Fibroblast of pulmonary artery (primary cell): ENCODE measurements at regions not wholly inside any gene's neighbourhood (a gene's known extent, or its start where the extent isn't known, plus 50 kb on each side); places are given as distances from the start of the nearest gene placed in this dataset.

ENCODE experiments used
- DNase-seq: peaks from one replicate; pipeline ENCODE4 v3.0.0-alpha.2; 2010; ENCODE audit warnings: low read depth
- H3K4me3 ChIP-seq: replicated peaks from 2 replicates; pipeline ENCODE4 v1.5.1; 2011; ENCODE audit warnings: low read depth, mild to moderate bottlenecking, control low read depth, low read length, moderate library complexity
- TF ChIP-seq, protein P1 (sequence below): IDR thresholded peaks from 2 replicates; pipeline ENCODE4 v1.5.1; 2011; ENCODE audit warnings: mild to moderate bottlenecking, control low read depth, low read length, inconsistent platforms; ENCODE audit errors: missing control alignments

DNA sequence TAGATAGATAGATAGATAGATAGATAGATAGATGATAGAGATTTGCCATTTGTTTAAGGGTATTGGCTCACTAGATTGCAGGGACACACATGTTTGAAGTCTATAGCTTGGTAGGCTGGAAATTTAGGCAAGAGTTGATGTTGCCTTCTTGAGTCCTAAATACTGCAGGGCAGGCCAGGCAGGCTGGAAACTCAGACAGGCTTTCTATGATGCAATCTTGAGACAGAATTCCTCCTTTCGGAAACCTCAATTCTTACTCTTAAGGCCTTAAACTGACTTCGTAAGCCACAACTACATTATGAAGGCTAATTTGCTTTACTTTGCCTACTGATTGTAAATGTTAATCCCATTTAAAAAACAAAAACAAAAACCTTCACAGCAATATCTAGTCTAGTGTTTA lies 322.9 kb upstream of the AKR1E2 start:
- TF ChIP-seq, protein P1, sequence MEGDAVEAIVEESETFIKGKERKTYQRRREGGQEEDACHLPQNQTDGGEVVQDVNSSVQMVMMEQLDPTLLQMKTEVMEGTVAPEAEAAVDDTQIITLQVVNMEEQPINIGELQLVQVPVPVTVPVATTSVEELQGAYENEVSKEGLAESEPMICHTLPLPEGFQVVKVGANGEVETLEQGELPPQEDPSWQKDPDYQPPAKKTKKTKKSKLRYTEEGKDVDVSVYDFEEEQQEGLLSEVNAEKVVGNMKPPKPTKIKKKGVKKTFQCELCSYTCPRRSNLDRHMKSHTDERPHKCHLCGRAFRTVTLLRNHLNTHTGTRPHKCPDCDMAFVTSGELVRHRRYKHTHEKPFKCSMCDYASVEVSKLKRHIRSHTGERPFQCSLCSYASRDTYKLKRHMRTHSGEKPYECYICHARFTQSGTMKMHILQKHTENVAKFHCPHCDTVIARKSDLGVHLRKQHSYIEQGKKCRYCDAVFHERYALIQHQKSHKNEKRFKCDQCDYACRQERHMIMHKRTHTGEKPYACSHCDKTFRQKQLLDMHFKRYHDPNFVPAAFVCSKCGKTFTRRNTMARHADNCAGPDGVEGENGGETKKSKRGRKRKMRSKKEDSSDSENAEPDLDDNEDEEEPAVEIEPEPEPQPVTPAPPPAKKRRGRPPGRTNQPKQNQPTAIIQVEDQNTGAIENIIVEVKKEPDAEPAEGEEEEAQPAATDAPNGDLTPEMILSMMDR = no peak
- DNase-seq = no peak
- no peak overlapping the region for H3K4me3 ChIP-seq

DNA sequence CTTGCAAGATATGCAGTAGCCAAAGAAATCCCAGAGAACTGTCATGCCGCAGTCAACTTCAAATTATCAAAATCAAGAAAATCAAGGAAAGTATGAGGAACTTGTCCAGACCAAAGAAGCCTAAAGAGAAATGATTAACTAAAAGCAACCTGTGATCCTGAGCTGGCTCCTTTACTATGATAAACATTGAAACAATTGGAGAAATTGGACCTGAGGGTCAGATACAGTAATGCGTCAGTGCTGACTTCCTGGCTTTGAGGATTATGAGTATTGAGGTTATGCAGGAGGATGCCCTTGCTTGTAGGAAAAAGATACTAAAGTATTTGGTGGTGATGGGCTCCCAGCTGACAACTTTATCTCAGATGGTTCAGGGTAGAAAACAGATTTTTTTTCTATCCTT lies 324.7 kb upstream of the AKR1E2 start:
- TF ChIP-seq, protein P1 = no peak
- DNase-seq = peak; percentile 35
- no peak overlapping the region for H3K4me3 ChIP-seq

DNA sequence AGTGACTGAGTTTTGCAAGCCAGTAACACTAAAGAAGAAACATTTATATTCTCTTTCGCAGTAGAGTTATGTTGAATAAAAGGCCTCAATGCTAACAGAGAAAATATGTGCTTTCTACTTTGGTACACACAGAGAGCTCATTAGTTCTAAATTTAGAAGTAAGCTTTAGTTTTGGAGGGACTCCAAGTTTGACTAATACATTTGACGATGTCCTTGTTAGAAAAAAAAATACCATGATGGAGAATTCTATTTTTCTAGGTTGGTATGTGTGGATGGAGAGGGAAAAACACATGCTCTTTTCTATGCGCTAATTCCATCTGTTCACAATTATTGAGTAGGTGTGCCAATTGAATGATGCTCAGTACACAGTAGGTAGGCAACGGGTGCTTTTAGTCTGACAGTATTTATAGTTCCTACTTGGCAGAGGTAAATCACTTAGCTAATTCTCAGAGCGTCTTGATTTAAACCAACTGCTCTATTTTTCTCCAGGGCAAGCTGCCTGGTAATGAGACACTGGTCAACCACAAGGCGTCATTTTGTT lies 327.2 kb upstream of the AKR1E2 start:
- TF ChIP-seq, protein P1 = no peak
- DNase-seq = peak; percentile 88
- H3K4me3 ChIP-seq = no peak overlapping the region

GRCh38 chr10:4494551-4494950 lies 331.5 kb upstream of the AKR1E2 start:
- no peak overlapping the region for H3K4me3 ChIP-seq
- DNase-seq = no peak
- TF ChIP-seq, protein P1 = no peak

DNA sequence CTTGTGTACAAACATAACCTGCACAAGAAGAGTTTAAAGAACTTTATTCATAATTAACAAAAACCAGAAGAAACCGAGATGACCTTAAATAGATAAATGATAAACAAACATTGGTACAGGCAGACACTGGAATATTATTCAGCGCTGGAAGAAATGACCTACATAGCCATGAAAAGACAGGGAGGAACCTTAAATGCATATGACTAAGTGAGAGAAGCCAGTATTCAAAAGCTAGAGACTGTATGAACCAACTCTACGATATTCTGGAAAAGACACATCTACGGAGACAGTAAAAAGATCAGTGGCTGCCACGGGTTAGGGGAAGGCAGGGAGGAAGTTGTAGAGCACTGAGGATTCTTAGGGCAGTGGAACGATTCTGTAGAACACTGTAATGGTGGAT lies 333.8 kb upstream of the AKR1E2 start:
- no peak for DNase-seq
- H3K4me3 ChIP-seq = no peak overlapping the region
- TF ChIP-seq, protein P1 = no peak

DNA sequence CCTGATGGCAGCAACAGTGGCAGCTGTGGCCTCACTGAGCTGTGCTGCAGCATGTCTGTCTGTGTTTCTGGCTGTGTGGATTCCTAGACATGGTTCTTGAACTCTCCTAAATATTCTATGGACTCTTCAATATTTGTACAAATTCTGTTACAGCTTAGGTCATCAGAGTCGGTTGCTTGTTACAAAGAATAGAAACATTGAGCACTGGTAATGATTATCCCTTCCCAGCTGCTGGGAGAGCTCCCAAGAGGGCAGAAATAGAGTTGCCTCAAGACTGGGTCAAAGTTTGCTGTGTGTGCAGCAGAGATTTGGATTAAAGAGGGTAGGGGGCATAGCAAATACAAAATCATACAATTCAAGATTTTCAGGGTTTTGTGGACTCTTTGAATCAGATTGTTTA lies 337.1 kb upstream of the AKR1E2 start:
- DNase-seq = no peak
- no peak overlapping the region for H3K4me3 ChIP-seq
- TF ChIP-seq, protein P1 = no peak

DNA sequence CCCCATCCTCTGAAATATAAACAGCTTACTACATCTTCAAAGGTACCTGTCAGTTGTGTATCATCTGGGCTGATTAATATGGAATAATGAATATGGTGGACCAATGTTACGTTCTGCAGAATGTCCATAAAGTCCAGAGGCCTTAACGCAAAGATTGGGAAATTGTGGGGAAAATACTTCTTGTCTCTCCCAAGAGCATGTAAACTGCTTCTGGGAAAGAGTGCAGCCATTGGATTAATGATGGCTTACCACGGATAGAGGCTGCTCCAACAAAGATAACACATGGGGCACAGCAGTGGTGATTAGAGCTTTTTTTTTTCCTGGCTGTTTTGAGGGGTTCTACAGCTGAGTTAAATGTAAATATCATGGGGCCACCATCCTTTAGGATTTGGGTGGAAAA lies 340.4 kb upstream of the AKR1E2 start:
- DNase-seq = no peak
- TF ChIP-seq, protein P1 = no peak
- no peak overlapping the region for H3K4me3 ChIP-seq
